Erythroblast (primary cell): ENCODE measurements at regions not wholly inside any gene's neighbourhood (a gene's known extent, or its start where the extent isn't known, plus 50 kb on each side); places are given as distances from the start of the nearest gene placed in this dataset.

Experiments
- DNase-seq, 2 experiments: peaks; one replicate each; lab custom pipeline; 2025; lab: John Stamatoyannopoulos, UW
- GATA1 ChIP-seq: IDR thresholded peaks from 2 replicates; pipeline ENCODE4 v1.6.1; 2011; ENCODE audit warnings: low read depth, mild to moderate bottlenecking, control low read depth, low read length, moderate library complexity
- POLR2A ChIP-seq: IDR thresholded peaks from 2 replicates; pipeline ENCODE4 v1.6.1; 2011; ENCODE audit warnings: mild to moderate bottlenecking, low read length

DNA sequence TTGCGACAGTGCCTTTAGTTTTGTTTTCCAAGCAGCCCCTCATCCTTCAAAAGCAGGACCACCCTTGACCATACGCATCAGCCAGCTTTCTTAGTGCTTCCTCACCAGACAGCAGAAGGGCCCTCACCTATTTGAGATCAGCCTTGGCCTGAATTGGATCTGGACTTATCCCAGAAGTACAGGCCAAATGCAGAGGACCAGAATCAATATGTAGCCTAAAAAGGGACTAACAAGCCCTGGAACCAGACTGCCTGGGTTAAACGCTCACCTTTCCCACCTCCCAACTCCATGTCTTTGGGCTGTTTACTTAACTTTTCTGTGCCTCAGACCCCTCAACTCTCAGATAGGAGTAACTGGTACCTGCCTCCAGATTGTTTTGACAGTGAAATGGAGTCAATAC, 77.7 kb upstream of the ATP6AP2 start:
- no peak for DNase-seq
- TF ChIP-seq POLR2A, result no peak
- TF ChIP-seq GATA1, result no peak

DNA sequence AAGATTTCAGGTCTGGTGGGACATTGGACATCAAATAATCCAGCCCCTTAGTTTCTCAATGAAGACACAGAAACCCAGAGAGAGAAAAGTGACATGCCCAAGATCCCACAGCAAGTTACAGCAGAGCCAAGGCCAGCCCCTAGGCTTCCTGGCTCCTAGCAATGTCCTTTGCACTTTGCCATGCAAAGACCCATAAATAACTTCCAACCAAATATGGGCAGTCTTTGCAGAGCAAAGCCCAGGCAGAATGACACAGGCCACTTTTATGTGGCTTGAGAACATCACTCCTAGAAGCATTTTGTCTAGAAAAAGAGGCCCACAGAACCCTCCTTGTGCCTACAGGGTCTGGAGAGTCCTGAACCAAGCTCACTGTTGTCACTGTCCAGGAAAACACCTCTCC, 78.1 kb upstream of the ATP6AP2 start:
- TF ChIP-seq GATA1, result no peak
- no peak for TF ChIP-seq POLR2A
- no peak for DNase-seq

GRCh38 chrX:40501164-40501855, 79.5 kb upstream of the ATP6AP2 start:
- no peak for DNase-seq
- no peak for TF ChIP-seq GATA1
- TF ChIP-seq POLR2A, result no peak

DNA sequence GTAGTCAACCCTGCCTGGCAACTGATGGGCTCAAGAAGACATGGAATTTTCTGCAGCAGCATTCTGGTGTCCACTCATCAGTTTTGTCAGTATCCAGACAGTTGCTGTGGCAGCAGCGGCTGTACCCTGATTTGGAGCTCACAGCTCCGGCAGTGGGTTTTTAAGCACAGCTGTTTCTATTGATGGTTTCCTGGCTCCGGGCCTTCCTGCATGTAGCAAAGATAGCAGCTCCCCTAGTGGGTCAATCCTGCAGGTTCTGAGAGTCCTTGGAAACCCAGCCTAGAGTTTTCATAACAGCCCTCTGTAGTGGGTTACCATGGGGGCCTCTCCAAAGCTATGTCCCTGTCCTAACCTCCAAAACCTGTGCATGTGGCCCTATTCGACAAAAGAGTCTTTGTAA, 84.0 kb upstream of the ATP6AP2 start:
- DNase-seq, result no peak
- no peak for TF ChIP-seq GATA1
- no peak for TF ChIP-seq POLR2A

GRCh38 chrX:40495659-40496058, 85.1 kb upstream of the ATP6AP2 start:
- DNase-seq, result no peak
- TF ChIP-seq POLR2A (no peak), GATA1 (no peak)

DNA sequence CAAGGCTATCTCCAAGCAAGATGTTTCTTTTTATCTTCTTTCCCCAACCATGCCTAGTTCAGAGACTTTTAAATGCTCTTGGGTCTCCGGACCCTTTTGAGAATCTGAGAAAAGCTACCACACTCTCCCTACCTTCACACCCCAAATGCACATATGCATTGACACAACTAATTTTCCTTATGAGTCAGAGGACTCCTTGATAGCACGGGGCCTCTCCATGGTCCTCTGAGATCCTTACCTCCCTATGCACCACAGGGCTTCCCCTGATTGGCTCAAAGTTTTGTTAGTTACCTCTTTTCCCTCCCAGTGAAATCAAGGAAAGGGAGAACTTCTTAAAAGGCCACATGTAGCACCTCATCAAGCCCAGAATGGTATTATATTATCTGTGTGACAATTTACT, 86.8 kb upstream of the ATP6AP2 start:
- TF ChIP-seq POLR2A, result no peak
- no peak for TF ChIP-seq GATA1
- no peak for DNase-seq

DNA sequence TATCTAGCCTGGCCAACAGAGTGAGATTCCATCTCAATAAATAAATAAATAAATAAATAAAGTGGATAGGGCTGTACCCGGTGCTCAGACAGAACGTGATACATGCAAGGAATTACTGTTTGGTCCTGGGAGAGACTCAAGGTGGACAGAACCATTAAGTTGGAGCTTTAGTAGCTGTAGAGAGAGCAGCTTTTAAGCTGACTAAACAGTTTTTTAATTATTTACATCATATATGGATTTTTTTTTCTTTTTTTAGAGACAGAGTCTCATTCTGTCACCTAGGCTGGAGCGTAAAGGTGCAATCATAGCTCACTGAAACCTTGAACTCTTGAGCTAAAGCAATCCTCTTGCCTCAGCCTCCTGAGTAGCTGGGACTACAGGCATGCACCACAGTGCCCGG, 92.5 kb upstream of the ATP6AP2 start:
- DNase-seq, result no peak
- TF ChIP-seq GATA1 (no peak), POLR2A (no peak)

- no peak for TF ChIP-seq POLR2A
- no peak for TF ChIP-seq GATA1
- no peak for DNase-seq
Measured at GRCh38 chrX:40485973-40486372, 94.8 kb upstream of the ATP6AP2 start.

DNA sequence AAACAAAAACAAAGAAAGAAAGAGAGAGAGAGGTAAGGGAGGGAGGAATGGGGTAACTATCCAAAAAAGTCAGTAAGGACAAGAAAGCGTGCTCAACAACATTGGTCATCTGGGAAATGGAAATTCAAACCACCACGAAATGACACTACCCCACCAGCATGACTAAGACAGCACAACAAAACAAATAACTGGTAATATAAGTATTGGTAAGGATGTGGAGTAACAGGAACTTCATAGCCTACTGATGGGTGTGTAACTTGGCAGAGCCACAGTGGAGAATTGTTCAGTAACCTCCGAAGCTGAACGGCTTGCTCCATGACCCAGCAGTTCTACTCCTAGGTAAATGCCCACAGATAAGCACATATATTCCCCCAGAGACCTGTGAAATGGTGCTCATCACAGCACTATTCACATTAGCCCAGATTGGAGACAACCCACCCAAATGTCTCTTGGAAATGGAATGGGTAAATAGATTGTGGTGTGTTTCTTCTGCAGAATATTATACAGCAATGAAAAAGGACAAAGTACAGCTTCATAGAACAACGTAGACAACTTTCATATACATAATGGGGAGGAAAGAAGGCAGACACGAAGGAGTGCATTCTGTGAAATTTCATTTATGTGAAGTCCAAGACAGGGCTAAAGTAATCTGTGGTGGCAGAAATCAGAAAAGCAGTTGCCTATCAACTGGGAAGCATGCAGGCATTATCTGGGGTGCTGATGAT, 95.5 kb upstream of the ATP6AP2 start:
- no peak for TF ChIP-seq POLR2A
- TF ChIP-seq GATA1, result no peak
- no peak for DNase-seq

DNA sequence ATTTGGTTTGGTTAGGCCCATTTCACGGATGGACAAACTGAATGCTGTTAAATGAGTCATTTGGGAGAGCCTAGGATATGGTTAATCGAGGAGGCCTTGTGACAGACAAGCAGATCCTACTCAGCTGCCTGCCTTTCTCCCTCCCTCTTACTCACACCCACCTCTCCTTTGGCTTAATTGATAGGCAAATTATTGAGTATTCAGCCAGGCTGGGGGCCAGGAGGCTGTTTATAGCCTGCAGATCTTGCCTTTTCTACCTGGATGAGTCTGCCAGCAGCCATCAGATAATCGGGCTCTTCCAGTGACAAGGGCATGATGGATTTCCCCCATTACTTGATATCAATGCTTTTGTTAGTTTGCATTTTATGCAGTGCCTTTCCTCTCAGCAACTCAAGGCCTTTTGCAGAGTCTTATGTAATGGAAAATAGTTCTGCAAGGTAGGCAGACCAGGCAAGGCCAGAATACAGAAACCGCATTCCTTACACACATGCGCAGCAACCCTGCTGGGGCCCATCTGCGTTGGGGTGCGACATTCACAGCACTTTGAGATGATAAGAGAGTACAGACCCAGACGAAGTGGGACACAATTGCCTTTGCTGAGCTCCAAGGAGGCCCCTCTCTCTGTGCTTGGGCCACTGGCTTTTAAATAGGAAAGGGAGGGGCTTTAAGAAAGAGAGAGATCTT, 96.2 kb upstream of the ATP6AP2 start:
- no peak for DNase-seq
- no peak for TF ChIP-seq POLR2A
- TF ChIP-seq GATA1, result no peak

DNA sequence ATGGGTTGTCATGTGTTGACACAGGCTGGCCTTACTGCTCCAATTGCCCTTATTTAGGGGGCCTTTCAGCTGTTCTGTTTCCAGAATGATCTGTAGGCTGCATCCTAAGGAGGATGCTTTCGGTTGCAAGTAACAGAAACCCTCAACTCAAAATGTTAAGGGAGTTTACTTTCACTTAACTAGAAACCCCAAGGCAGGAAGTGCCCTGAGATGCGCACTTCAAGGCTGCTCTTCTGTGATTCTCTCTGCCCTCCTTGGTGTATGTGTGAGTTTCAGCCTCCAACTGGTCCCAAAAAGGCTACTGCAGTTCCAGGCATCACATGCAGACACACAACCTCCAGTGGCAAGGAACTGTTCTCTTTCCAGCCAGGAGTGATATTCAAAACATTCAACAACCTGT, 97.3 kb upstream of the ATP6AP2 start:
- DNase-seq, result no peak
- TF ChIP-seq GATA1 (no peak), POLR2A (no peak)

DNA sequence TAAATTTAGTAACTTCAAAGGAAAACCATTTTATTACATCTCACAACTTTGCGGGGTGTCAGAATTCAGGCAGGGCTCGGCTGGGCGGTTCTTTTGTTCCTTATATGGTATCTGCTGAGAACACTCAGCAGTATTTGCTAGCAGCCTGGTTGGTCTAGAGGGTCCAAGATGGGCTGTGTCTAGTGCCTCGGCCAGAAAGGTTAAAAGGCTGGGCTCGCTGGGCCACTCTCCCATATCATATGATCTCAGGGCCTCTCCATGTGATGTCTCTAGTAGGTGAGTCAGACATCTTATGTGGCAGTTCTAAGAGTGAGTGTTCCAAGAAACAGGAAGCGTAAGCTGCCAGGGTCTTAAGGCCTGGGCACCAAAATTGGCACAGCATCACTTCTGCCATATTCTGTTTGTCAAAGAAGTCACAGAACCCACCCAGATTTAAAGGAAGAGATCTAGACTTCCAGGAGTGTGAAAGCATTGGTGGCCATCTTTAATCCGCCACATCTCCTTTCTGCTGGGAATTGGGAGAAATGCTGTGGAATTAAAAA, 100.9 kb upstream of the ATP6AP2 start:
- TF ChIP-seq POLR2A, result no peak
- TF ChIP-seq GATA1, result no peak
- DNase-seq, result no peak

- TF ChIP-seq GATA1 (no peak), POLR2A (no peak)
- no peak for DNase-seq
Measured at GRCh38 chrX:40478474-40479065, 102.2 kb upstream of the ATP6AP2 start.

DNA sequence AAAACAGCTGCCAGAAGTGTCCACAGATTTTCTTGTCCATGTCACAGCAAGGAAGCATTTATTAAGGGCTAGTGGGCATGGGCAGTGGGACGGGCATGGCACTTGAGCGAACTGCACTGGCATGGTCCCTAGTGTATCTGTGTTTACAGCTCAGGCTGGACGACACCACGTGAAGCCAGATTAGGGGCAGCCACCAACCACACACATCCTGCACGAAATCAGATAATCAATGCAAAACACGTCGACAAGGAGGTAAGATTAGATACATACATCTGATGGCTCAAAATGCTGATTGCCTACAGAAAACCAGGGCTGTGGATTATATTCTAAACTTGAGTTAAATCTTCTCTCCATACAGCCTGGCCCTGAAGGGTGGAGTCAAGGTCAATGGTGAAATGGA, 103.8 kb upstream of the ATP6AP2 start:
- peak in 1 of 2 experiments; percentile 35 for DNase-seq
- TF ChIP-seq GATA1 (no peak), POLR2A (no peak)
